Tibial artery (tissue), 4 donors: ENCODE measurements at regions not wholly inside any gene's neighbourhood (a gene's known extent, or its start where the extent isn't known, plus 50 kb on each side); places are given as distances from the start of the nearest gene placed in this dataset.
"Not testable (repeated sequence)": the region's sequence is repeated elsewhere in the genome, so short reads cannot be mapped to it uniquely, and the experiment has no call there.

Experiments
- DNase-seq, 2 donors: peaks; one replicate each; pipeline ENCODE4 v3.0.0-alpha.2; 2019
- H3K27ac ChIP-seq, 2 donors: fragments of 200-600 bp; sonication (generic) in 1 of 2; 1 replicate in 1 of 2; 2 replicates in 1 of 2; pipeline ENCODE4 v1.5.1; 2018 to 2019; ENCODE audit warnings: mild to moderate bottlenecking in 1 of 2
- H3K27me3 ChIP-seq, 2 donors: fragments of 200-600 bp; sonication (generic) in 1 of 2; one replicate each; pipeline versions ENCODE4 v1.5.1 to v1.6.0; 2016 to 2019
- H3K36me3 ChIP-seq, 3 donors: fragments of 200-600 bp; sonication (generic) in 2 of 3; one replicate each; pipeline ENCODE4 v1.5.1; 2016 to 2019; ENCODE audit warnings: mild to moderate bottlenecking in 2 of 3
- H3K4me1 ChIP-seq, 4 donors: fragments of 200-600 bp; sonication (generic) in 2 of 4; 1 replicate in 3 of 4; 2 replicates in 1 of 4; pipeline ENCODE4 v1.5.1; 2016 to 2019
- H3K4me3 ChIP-seq, 2 donors: fragments of 200-600 bp; sonication (generic) in 1 of 2; 1 replicate in 1 of 2; 2 replicates in 1 of 2; pipeline ENCODE4 v1.5.1; 2018 to 2019; ENCODE audit warnings: mild to moderate bottlenecking in 2 of 2
- H3K9me3 ChIP-seq, 3 donors: fragments of 200-600 bp; sonication (generic) in 1 of 3; one replicate each; pipeline ENCODE4 v1.5.1; 2016 to 2019
- intact Hi-C: fragments of 100-400 bp; cut with DNase I; formaldehyde crosslinking; loops from one replicate; pipeline ENCODE4 v1.15.0; 2023; ENCODE audit warnings: low total_unique reads
- TF ChIP-seq, protein P1 (sequence below), 2 experiments: fragments of 200-600 bp in 1 of 2; fragments of 450-650 bp in 1 of 2; IDR thresholded peaks; one replicate each; pipeline ENCODE4 v1.5.1; 2017 to 2019; ENCODE audit warnings: antibody characterized with exemption in 2 of 2, mild to moderate bottlenecking in 1 of 2, moderate library complexity in 1 of 2

DNA sequence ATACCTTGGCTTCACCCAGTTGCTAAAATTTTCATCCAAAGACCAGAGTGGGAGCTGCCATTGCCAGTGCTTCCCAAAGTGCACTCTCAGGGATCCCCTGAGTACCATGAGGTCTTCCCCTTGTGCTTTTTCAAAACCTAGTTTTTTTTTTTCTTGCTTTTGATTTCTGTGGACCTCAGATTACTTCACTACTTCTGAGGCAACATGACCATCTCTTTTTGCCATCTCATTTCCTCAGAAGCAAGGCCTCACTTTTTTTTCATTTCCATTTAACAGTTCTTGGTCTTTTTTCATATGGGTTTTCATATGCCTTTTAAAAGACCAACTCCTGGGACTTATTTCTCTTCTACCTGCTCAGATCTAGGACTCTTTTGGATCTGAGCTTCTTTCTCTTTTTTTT, 64.1 kb upstream of the MMS22L start:
- Histone ChIP-seq H3K27ac (no peak overlapping the region), H3K4me1 (no peaks in the 10 kb centered on the region), H3K36me3 (no peaks in the 10 kb centered on the region), H3K27me3 (no peaks in the 10 kb centered on the region), H3K9me3 (no peaks in the 10 kb centered on the region), H3K4me3 (no peak overlapping the region)
- TF ChIP-seq, protein P1, sequence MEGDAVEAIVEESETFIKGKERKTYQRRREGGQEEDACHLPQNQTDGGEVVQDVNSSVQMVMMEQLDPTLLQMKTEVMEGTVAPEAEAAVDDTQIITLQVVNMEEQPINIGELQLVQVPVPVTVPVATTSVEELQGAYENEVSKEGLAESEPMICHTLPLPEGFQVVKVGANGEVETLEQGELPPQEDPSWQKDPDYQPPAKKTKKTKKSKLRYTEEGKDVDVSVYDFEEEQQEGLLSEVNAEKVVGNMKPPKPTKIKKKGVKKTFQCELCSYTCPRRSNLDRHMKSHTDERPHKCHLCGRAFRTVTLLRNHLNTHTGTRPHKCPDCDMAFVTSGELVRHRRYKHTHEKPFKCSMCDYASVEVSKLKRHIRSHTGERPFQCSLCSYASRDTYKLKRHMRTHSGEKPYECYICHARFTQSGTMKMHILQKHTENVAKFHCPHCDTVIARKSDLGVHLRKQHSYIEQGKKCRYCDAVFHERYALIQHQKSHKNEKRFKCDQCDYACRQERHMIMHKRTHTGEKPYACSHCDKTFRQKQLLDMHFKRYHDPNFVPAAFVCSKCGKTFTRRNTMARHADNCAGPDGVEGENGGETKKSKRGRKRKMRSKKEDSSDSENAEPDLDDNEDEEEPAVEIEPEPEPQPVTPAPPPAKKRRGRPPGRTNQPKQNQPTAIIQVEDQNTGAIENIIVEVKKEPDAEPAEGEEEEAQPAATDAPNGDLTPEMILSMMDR (IDR thresholded peaks at IDR 0.05) = no peak
- intact Hi-C loops = no loop called here
- no peak for DNase-seq

DNA sequence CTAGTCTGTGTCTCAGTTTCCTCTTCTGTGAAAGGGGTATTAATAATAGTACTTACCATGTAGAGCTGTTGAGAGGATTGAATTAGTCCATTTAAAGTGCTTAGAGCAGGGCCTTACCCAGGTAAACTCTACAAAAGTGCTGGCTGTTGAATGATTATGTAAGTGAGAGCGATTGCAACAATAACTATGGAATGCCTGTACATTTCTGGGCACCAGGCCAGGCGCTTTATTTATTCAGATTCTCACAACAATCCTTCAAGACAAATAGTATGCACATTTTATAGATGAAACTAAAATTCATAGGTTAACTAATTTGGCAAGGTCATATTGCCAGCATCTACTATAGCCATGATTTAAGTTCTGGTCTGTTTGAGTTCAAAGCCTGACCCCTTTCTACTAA, 78.3 kb upstream of the MMS22L start:
- no peak overlapping the region for H3K4me3 ChIP-seq
- H3K36me3 ChIP-seq = no peaks in the 10 kb centered on the region
- intact Hi-C loops = no loop called here
- no peaks in the 10 kb centered on the region for H3K9me3 ChIP-seq
- DNase-seq = no peak
- TF ChIP-seq, protein P1 (IDR thresholded peaks at IDR 0.05) = no peak
- H3K27ac ChIP-seq = no peak overlapping the region
- no peaks in the 10 kb centered on the region for H3K4me1 ChIP-seq
- H3K27me3 ChIP-seq = no peaks in the 10 kb centered on the region

DNA sequence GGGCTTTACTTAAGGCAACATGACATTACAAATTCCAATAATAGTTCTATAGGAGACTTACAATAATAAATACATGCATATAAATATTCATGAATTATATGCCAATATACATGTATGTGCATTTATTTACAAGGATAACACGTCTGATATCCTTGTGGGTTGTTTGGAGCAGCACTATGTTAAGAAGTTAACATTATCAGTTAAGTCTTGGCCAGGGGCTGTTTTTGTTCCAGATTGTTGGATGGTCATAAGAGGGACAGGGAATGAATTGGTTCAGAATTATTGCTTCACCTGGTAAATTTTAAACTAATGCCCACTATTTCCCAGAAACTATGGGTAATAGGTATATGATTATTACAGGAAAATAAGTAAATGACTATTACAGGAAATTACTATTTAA, 81.3 kb upstream of the MMS22L start:
- intact Hi-C loops = no loop called here
- H3K27me3 ChIP-seq = no peaks in the 10 kb centered on the region
- H3K36me3 ChIP-seq = no peaks in the 10 kb centered on the region
- H3K4me1 ChIP-seq = no peaks in the 10 kb centered on the region
- H3K9me3 ChIP-seq = no peaks in the 10 kb centered on the region
- no peak for DNase-seq
- no peak overlapping the region for H3K27ac ChIP-seq
- H3K4me3 ChIP-seq = no peak overlapping the region
- TF ChIP-seq, protein P1 (IDR thresholded peaks at IDR 0.05) = no peak

DNA sequence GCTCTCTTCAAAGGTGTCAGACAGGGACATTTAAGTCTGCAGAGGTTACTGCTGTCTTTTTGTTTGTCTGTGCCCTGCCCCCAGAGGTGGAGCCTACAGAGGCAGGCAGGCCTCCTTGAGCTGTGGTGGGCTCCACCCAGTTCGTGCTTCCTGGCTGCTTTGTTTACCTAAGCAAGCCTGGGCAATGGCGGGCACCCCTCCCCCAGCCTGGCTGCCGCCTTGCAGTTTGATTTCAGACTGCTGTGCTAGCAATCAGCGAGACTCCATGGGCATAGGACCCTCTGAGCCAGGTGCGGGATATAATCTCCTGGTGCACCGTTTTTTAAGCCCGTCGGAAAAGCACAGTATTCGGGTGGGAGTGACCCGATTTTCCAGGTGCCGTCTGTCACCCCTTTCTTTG, 99.1 kb upstream of the MMS22L start:
- H3K36me3 ChIP-seq, H3K4me3 ChIP-seq, H3K4me1 ChIP-seq, intact Hi-C loops, H3K9me3 ChIP-seq, H3K27me3 ChIP-seq, DNase-seq, H3K27ac ChIP-seq: not testable (repeated sequence)

DNA sequence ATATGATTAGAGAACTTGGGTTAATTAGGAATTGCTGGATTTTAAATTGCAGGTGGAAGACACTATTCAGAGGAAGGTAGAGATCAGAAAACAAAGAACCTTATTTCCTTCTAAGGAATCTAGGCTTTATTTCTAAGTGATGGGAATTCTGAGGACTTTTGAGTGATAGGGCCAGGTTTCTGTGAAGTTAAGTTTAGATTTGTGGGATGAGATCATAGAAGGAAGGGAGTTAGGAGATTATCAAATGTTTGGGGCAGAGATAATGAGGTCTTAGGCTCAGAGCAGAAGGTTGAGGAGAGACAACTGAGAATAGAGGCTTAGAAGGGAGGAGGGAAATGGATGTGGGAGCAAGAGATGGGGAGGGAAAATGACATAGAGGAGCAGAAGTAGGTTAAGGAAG, 109.7 kb upstream of the MMS22L start:
- Histone ChIP-seq H3K27ac (no peak overlapping the region), H3K36me3 (no peaks in the 10 kb centered on the region), H3K4me1 (no peaks in the 10 kb centered on the region), H3K9me3 (no peaks in the 10 kb centered on the region), H3K27me3 (no peaks in the 10 kb centered on the region), H3K4me3 (no peak overlapping the region)
- TF ChIP-seq, protein P1 (IDR thresholded peaks at IDR 0.05) = no peak
- no peak for DNase-seq
- intact Hi-C loops = no loop called here

DNA sequence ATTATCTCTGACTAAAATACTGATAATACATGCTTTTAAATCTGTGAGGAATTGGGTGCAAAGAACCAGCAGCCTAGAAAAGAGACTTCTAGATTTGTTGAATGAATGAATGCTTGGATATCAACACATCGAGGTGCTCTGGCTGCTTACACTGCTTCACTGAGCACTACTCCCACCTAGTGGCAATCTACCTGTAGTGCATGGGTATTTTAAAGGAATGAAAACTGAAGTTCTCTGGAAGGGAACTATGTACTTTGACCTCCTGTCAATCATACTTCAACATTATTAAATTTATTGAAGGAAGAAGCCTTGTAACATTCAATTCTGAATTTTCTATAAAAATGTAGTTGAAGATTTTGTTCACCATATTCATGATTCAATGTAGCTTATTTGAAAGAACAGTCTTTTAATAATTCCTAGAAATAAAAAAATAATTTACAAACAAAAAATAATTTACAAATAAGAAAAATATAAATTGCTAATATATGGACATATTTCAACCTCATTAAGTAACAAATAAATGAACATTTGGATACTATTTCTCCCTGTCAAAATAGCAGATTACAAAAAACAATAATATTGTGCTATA, 111.2 kb upstream of the MMS22L start:
- intact Hi-C loops = no loop called here
- H3K36me3 ChIP-seq = no peaks in the 10 kb centered on the region
- no peak overlapping the region for H3K4me3 ChIP-seq
- no peaks in the 10 kb centered on the region for H3K4me1 ChIP-seq
- no peak overlapping the region for H3K27ac ChIP-seq
- H3K27me3 ChIP-seq = no peaks in the 10 kb centered on the region
- no peaks in the 10 kb centered on the region for H3K9me3 ChIP-seq
- TF ChIP-seq, protein P1 (IDR thresholded peaks at IDR 0.05) = peak; percentile 80 to 85
- DNase-seq = peak in 1 of 2 donors; percentile 31
